IMR-90 (cell line): ENCODE measurements at regions not wholly inside any gene's neighbourhood (a gene's known extent, or its start where the extent isn't known, plus 50 kb on each side); places are given as distances from the start of the nearest gene placed in this dataset.

Experiments
- ATAC-seq: fragments of 200-7000 bp; cut with Tn5 transposase; 2 replicates; pipeline ENCODE4 v1.9.1; 2020; ENCODE audit warnings: low read depth, mild to moderate bottlenecking, moderate library complexity
- BruUV-seq: library from RNA; stranded (reverse); fragments of 400-500 nt; replicated peaks from 2 replicates; lab custom pipeline; 2021; lab: Mats Ljungman, UMichigan
- CTCF ChIA-PET: fragments of 300-600 bp; formaldehyde crosslinking; extraction: SDS; loops from one replicate; lab custom pipeline; 2021; ENCODE audit warnings: antibody characterized with exemption; lab: Yijun Ruan, JAX
- POLR2A ChIA-PET: fragments of 300-600 bp; sonication (Branson Sonifier 250); formaldehyde crosslinking; loops from one replicate; lab custom pipeline; 2022; ENCODE audit warnings: antibody characterized with exemption; ENCODE audit not compliant: unreplicated experiment; lab: Charles Lee
- DNase-seq: peaks from one replicate; pipeline ENCODE4 v3.0.0; 2013
- H2AFZ ChIP-seq: replicated peaks from 2 replicates; pipeline ENCODE3; 2013; ENCODE audit warnings: low read length, mild to moderate bottlenecking; ENCODE audit not compliant: poor library complexity
- H2AK5ac ChIP-seq: 2 replicates; pipeline ENCODE4 v1.6.1; 2013; ENCODE audit warnings: low read depth, low read length, inconsistent platforms
- H2AK9ac ChIP-seq: replicated peaks from 2 replicates; pipeline ENCODE3; 2013; ENCODE audit warnings: mild to moderate bottlenecking, low read depth, low read length, moderate library complexity; ENCODE audit not compliant: poor library complexity
- H2BK120ac ChIP-seq: 2 replicates; pipeline ENCODE4 v1.6.1; 2013; ENCODE audit warnings: low read depth, low read length, inconsistent platforms
- H2BK15ac ChIP-seq: 3 replicates; pipeline ENCODE4 v1.6.1; 2013; ENCODE audit warnings: low read depth, low read length, inconsistent platforms
- H2BK20ac ChIP-seq: 2 replicates; pipeline ENCODE4 v1.6.1; 2013; ENCODE audit warnings: low read depth, mild to moderate bottlenecking, inconsistent platforms, low read length, moderate library complexity
- H2BK5ac ChIP-seq: 2 replicates; pipeline ENCODE4 v1.6.1; 2013; ENCODE audit warnings: mild to moderate bottlenecking, low read depth, low read length, inconsistent platforms; ENCODE audit not compliant: poor library complexity, severe bottlenecking
- H3K14ac ChIP-seq: replicated peaks from 2 replicates; pipeline ENCODE4 v1.6.1; 2013; ENCODE audit warnings: low read depth, low read length, inconsistent platforms
- H3K18ac ChIP-seq: 2 replicates; pipeline ENCODE4 v1.6.1; 2013; ENCODE audit warnings: low read depth, low read length, control low read depth
- H3K23ac ChIP-seq: 2 replicates; pipeline ENCODE4 v1.6.1; 2013; ENCODE audit warnings: low read depth, low read length, inconsistent platforms
- H3K27ac ChIP-seq: 2 replicates; pipeline ENCODE4 v1.5.1; 2013; ENCODE audit warnings: mild to moderate bottlenecking, control low read depth, low read length; ENCODE audit not compliant: insufficient read depth
- H3K27me3 ChIP-seq: 2 replicates; pipeline ENCODE4 v1.6.1; 2013; ENCODE audit warnings: low read length; ENCODE audit not compliant: control insufficient read depth, insufficient read depth
- H3K36me3 ChIP-seq: 2 replicates; pipeline ENCODE4 v1.6.1; 2013; ENCODE audit warnings: low read length, mixed read lengths; ENCODE audit not compliant: control insufficient read depth, insufficient read depth
- H3K4ac ChIP-seq: 2 replicates; pipeline ENCODE4 v1.6.1; 2013; ENCODE audit warnings: low read depth, low read length, inconsistent platforms
- H3K4me1 ChIP-seq: 2 replicates; pipeline ENCODE4 v1.6.1; 2013; ENCODE audit warnings: low read length, mixed read lengths; ENCODE audit not compliant: control insufficient read depth, insufficient read depth
- H3K4me2 ChIP-seq: 2 replicates; pipeline ENCODE4 v1.6.1; 2013; ENCODE audit warnings: low read depth, mild to moderate bottlenecking, control low read depth, low read length, moderate library complexity
- H3K4me3 ChIP-seq: 2 replicates; pipeline ENCODE4 v1.5.1; 2013; ENCODE audit warnings: low read depth, mild to moderate bottlenecking, control low read depth, low read length, moderate library complexity; ENCODE audit not compliant: insufficient read depth
- H3K56ac ChIP-seq: 2 replicates; pipeline ENCODE4 v1.6.1; 2013; ENCODE audit warnings: low read length, inconsistent platforms; ENCODE audit not compliant: insufficient read depth; ENCODE audit errors: extremely low read depth
- H3K79me1 ChIP-seq, 2 experiments: 2 replicates each; pipeline ENCODE4 v1.6.1; 2013; ENCODE audit warnings: low read length in 2 of 2, inconsistent platforms in 1 of 2, low read depth in 1 of 2
- H3K9ac ChIP-seq: 2 replicates; pipeline ENCODE4 v1.6.1; 2013; ENCODE audit warnings: low read depth, low read length, control low read depth
- H3K9me1 ChIP-seq: 2 replicates; pipeline ENCODE4 v1.6.1; 2013; ENCODE audit warnings: low read length, inconsistent platforms; ENCODE audit not compliant: insufficient read depth
- H3K9me3 ChIP-seq: 2 replicates; pipeline ENCODE4 v1.6.1; 2013; ENCODE audit warnings: low read length; ENCODE audit not compliant: control insufficient read depth, insufficient read depth
- H4K20me1 ChIP-seq: 2 replicates; pipeline ENCODE4 v1.6.1; 2013; ENCODE audit warnings: low read length, inconsistent platforms; ENCODE audit not compliant: insufficient read depth
- H4K5ac ChIP-seq: 2 replicates; pipeline ENCODE4 v1.6.1; 2013; ENCODE audit warnings: mild to moderate bottlenecking, low read depth, low read length, control low read depth
- H4K8ac ChIP-seq, 2 experiments: 2 replicates each; pipeline ENCODE4 v1.6.1; 2013; ENCODE audit warnings: low read depth in 2 of 2, low read length in 2 of 2, control low read depth in 1 of 2, inconsistent platforms in 1 of 2
- H4K91ac ChIP-seq: 2 replicates; pipeline ENCODE4 v1.6.1; 2013; ENCODE audit warnings: low read depth, low read length, inconsistent platforms; ENCODE audit not compliant: insufficient read depth
- BHLHE40 ChIP-seq: fragments of 150-350 bp; IDR thresholded peaks from 2 replicates; pipeline ENCODE4 v1.6.1; 2016; ENCODE audit warnings: mild to moderate bottlenecking, low read depth, low read length
- CHD1 ChIP-seq: IDR thresholded peaks from 2 replicates; pipeline ENCODE4 v1.6.1; 2012; ENCODE audit warnings: low read depth, low read length, improper control_type of control experiment
- ELK1 ChIP-seq: fragments of 150-350 bp; IDR thresholded peaks from 2 replicates; pipeline ENCODE4 v1.6.1; 2016; ENCODE audit warnings: low read depth, mild to moderate bottlenecking, low read length, moderate library complexity, borderline replicate concordance
- MAZ ChIP-seq: IDR thresholded peaks from 2 replicates; pipeline ENCODE4 v1.6.1; 2012; ENCODE audit warnings: low read depth, mild to moderate bottlenecking, low read length, improper control_type of control experiment, moderate library complexity, borderline replicate concordance
- NFE2L2 ChIP-seq: fragments of 150-350 bp; IDR thresholded peaks from 2 replicates; pipeline ENCODE4 v1.6.1; 2016; ENCODE audit warnings: low read depth, mild to moderate bottlenecking, low read length
- POLR2A ChIP-seq: IDR thresholded peaks from 2 replicates; pipeline ENCODE4 v1.6.1; 2012; ENCODE audit warnings: mild to moderate bottlenecking, low read depth, low read length
- RAD21 ChIP-seq: IDR thresholded peaks from 2 replicates; pipeline ENCODE4 v1.6.1; 2012; ENCODE audit warnings: low read length, improper control_type of control experiment
- RCOR1 ChIP-seq: IDR thresholded peaks from 2 replicates; pipeline ENCODE4 v1.6.1; 2012; ENCODE audit warnings: mild to moderate bottlenecking, low read length, improper control_type of control experiment; ENCODE audit not compliant: insufficient replicate concordance
- RFX5 ChIP-seq: IDR thresholded peaks from 2 replicates; pipeline ENCODE4 v1.8.0; 2012; ENCODE audit warnings: low read depth, mild to moderate bottlenecking, low read length, moderate library complexity
- WGBS, 2 experiments: methylation state at CpG; one replicate each; pipeline versions ENCODE4 v1.1.5 to v1.1.7; 2013; ENCODE audit warnings: missing lambda C conversion rate in 2 of 2; ENCODE audit not compliant: insufficient read length in 1 of 2; ENCODE audit errors: extremely low coverage in 2 of 2; 5-methylcytosine and 5-hydroxymethylcytosine counted together
- dilution Hi-C: fragments of 300-500 bp; cut with HindIII; formaldehyde crosslinking; loops from one replicate; pipeline ENCODE4 v1.14.3; 2018; ENCODE audit warnings: low sequenced_read_pairs; ENCODE audit not compliant: unreplicated experiment
- in situ Hi-C: fragments of 300-500 bp; cut with MboI; formaldehyde crosslinking; loops from 3 replicates; pipeline ENCODE4 v1.14.3; 2019; ENCODE audit warnings: low sequenced_read_pairs, inconsistent platforms, mixed read lengths
- intact Hi-C: fragments of 100-400 bp; cut with micrococcal nuclease; formaldehyde crosslinking; loops from 2 replicates; pipeline ENCODE4 v1.10.0; 2022

GRCh38 chr3:101970905-101971304 lies 121.6 kb downstream of the NFKBIZ start:
- Histone ChIP-seq H2BK15ac (no peak overlapping the region), H3K4me3 (no peak overlapping the region), H2BK20ac (no peak overlapping the region), H4K20me1 (no peaks in the 10 kb centered on the region), H3K36me3 (no peaks in the 10 kb centered on the region), H3K23ac (no peak overlapping the region), H3K79me1 (no peaks in the 10 kb centered on the region), H2BK120ac (no peak overlapping the region), H3K4ac (no peak overlapping the region), H4K5ac (no peak overlapping the region), H3K9me1 (no peaks in the 10 kb centered on the region), H4K91ac (no peak overlapping the region), H2AK9ac (no peak overlapping the region), H3K18ac (no peak overlapping the region), H3K56ac (no peak overlapping the region), H3K27me3 (no peaks in the 10 kb centered on the region), H3K4me1 (no peaks in the 10 kb centered on the region), H2AK5ac (no peak overlapping the region), H2AFZ (no peak overlapping the region), H4K8ac (no peak overlapping the region), H3K27ac (no peak overlapping the region), H3K14ac (no peak overlapping the region; the same call in 1 of the 2 replicates), H3K4me2 (no peak overlapping the region), H3K9me3 (no peaks in the 10 kb centered on the region), H3K9ac (no peak overlapping the region), H2BK5ac (no peak overlapping the region)
- DNase-seq = no peak
- in situ Hi-C loops = no loop called here
- dilution Hi-C loops = no loop called here
- ChIA-PET CTCF (interaction anchor here (0.6 kb wide), 1 partner anchor 20 kb away, joined by 3 read pairs; no protein-coding TSS in a partner anchor), POLR2A (no interaction called here)
- no CpG with 5 or more reads among the region's 6 CpGs for WGBS, 2 experiments
- BruUV-seq = no TSS peak
- TF ChIP-seq BHLHE40 (no peak), RFX5 (no peak), NFE2L2 (no peak), CHD1 (no peak), ELK1 (no peak), RAD21 (no peak), RCOR1 (no peak), MAZ (no peak), POLR2A (no peak)
- intact Hi-C loops = no loop called here
- ATAC-seq = no peak
